ENCODE measurements at regions not wholly inside any gene's neighbourhood (a gene's known extent, or its start where the extent isn't known, plus 50 kb on each side); places are given as distances from the start of the nearest gene placed in this dataset.
A peak's percentile ranks its signal among the peaks of the same experiment; 100 is the strongest.

DNA sequence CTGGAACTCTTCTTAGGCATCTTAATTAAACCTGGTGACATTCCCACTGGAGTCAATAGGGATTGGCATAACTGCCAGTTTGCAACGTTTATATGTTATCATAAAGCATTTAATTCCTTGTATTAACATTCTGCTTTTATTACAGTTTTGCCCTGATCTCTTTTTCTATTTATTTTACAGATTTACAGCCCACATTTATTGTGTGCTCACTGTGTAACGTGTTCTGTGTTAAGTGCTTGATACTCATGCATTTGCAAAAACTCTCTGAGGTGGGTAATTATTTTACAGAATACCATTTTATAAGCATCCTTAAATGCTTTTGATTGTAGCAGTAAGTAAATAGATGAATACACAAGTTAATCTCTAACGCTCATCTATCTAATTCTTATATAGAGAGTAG lies 341.5 kb upstream of the FAR2 start:
- peaks cover 5% of the 10 kb centered on the region for H3K27me3 ChIP-seq (ENCODE audit: insufficient read depth, low read length, poor library complexity)
- H4K20me1 ChIP-seq (ENCODE audit: insufficient read depth, low read length) = no peaks in the 10 kb centered on the region
- ATAC-seq (ENCODE audit: insufficient read depth, low read depth) (no peak), DNase-seq (no peak)
- no peak for TF ChIP-seq EZH2 (IDR thresholded peaks at IDR 0.05; ENCODE audit: borderline replicate concordance, low read depth, low read length, severe bottlenecking)
- TF ChIP-seq, protein P1, sequence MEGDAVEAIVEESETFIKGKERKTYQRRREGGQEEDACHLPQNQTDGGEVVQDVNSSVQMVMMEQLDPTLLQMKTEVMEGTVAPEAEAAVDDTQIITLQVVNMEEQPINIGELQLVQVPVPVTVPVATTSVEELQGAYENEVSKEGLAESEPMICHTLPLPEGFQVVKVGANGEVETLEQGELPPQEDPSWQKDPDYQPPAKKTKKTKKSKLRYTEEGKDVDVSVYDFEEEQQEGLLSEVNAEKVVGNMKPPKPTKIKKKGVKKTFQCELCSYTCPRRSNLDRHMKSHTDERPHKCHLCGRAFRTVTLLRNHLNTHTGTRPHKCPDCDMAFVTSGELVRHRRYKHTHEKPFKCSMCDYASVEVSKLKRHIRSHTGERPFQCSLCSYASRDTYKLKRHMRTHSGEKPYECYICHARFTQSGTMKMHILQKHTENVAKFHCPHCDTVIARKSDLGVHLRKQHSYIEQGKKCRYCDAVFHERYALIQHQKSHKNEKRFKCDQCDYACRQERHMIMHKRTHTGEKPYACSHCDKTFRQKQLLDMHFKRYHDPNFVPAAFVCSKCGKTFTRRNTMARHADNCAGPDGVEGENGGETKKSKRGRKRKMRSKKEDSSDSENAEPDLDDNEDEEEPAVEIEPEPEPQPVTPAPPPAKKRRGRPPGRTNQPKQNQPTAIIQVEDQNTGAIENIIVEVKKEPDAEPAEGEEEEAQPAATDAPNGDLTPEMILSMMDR (IDR thresholded peaks at IDR 0.05; ENCODE audit: borderline replicate concordance, extremely low read depth, low read length, poor library complexity, severe bottlenecking) = no peak
- H3K9me3 ChIP-seq (ENCODE audit: insufficient read depth, low read length, severe bottlenecking) = no peaks in the 10 kb centered on the region
- no peak overlapping the region for H3K4me2 ChIP-seq (ENCODE audit: insufficient read depth, low read length)
- no peaks in the 10 kb centered on the region for H3K79me2 ChIP-seq (ENCODE audit: insufficient read depth, low read length)
- H3K9ac ChIP-seq (ENCODE audit: low read depth, low read length) = no peak overlapping the region
- no peaks in the 10 kb centered on the region for H3K4me1 ChIP-seq (ENCODE audit: insufficient read depth, low read length)
- H3K36me3 ChIP-seq (ENCODE audit: insufficient read depth, low read length) = no peaks in the 10 kb centered on the region
- no peak overlapping the region for H3K27ac ChIP-seq (ENCODE audit: low read length)
- H2AFZ ChIP-seq (ENCODE audit: low read depth, low read length) = no peak overlapping the region
- H3K4me3 ChIP-seq (ENCODE audit: low read depth in 1 of 2, low read length in 2 of 2) = no peak overlapping the region

DNA sequence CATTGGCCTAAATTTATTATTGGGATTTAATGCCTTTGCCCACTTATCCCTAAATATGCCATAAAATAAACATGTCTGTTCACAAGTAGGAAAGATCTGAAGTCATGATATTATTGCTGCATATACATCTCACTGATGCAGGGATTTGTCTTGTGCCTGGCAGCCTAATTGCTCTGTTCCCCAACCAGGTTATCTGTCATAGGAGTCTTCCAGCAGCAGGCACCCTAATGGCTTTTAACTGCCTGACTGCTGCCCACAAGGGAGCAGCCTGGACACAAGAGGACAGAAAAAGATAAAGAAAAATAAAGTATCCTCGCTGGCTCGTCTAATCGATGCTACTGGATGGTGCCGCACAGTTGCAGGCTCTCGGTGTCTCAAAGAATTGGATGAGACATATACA lies 337.6 kb upstream of the FAR2 start:
- ATAC-seq (ENCODE audit: insufficient read depth, low read depth) (no peak), DNase-seq (no peak)
- no peaks in the 10 kb centered on the region for H3K36me3 ChIP-seq (ENCODE audit: insufficient read depth, low read length)
- H2AFZ ChIP-seq (ENCODE audit: low read depth, low read length) = no peak overlapping the region
- no peaks in the 10 kb centered on the region for H4K20me1 ChIP-seq (ENCODE audit: insufficient read depth, low read length)
- TF ChIP-seq EZH2 (IDR thresholded peaks at IDR 0.05; ENCODE audit: borderline replicate concordance, low read depth, low read length, severe bottlenecking) = no peak
- TF ChIP-seq, protein P1 (IDR thresholded peaks at IDR 0.05; ENCODE audit: borderline replicate concordance, extremely low read depth, low read length, poor library complexity, severe bottlenecking) = no peak
- H3K4me1 ChIP-seq (ENCODE audit: insufficient read depth, low read length) = no peaks in the 10 kb centered on the region
- H3K4me2 ChIP-seq (ENCODE audit: insufficient read depth, low read length) = no peak overlapping the region
- H3K79me2 ChIP-seq (ENCODE audit: insufficient read depth, low read length) = no peaks in the 10 kb centered on the region
- H3K27ac ChIP-seq (ENCODE audit: low read length) = no peak overlapping the region
- H3K9ac ChIP-seq (ENCODE audit: low read depth, low read length) = no peak overlapping the region
- peaks cover 5% of the 10 kb centered on the region for H3K27me3 ChIP-seq (ENCODE audit: insufficient read depth, low read length, poor library complexity)
- no peak overlapping the region for H3K4me3 ChIP-seq (ENCODE audit: low read depth in 1 of 2, low read length in 2 of 2)
- no peaks in the 10 kb centered on the region for H3K9me3 ChIP-seq (ENCODE audit: insufficient read depth, low read length, severe bottlenecking)

DNA sequence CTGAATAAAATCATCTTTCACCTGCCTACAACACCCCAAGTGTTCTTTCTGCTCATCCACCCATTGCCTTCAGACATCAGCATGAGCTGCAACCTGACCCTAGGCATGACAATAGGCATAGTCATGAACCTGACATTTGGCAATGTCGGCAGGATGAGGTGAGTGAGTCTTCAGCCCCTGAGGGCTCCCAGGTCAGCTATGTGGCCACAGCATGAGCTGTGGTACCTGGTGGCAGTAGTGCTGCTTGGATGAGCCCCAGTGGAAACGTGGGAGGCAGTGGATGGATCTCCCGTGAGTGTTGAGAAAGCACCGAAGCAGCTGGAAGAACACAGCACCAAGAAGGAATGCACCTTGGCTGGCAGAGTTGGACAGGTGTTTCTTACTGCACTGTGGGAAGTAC lies 334.8 kb upstream of the FAR2 start:
- no peaks in the 10 kb centered on the region for H3K36me3 ChIP-seq (ENCODE audit: insufficient read depth, low read length)
- DNase-seq (no peak), ATAC-seq (ENCODE audit: insufficient read depth, low read depth) (no peak)
- no peak overlapping the region for H3K4me2 ChIP-seq (ENCODE audit: insufficient read depth, low read length)
- H3K4me1 ChIP-seq (ENCODE audit: insufficient read depth, low read length) = no peaks in the 10 kb centered on the region
- no peaks in the 10 kb centered on the region for H4K20me1 ChIP-seq (ENCODE audit: insufficient read depth, low read length)
- H3K4me3 ChIP-seq (ENCODE audit: low read depth in 1 of 2, low read length in 2 of 2) = no peak overlapping the region
- H3K27me3 ChIP-seq (ENCODE audit: insufficient read depth, low read length, poor library complexity) = no peaks in the 10 kb centered on the region
- H3K9me3 ChIP-seq (ENCODE audit: insufficient read depth, low read length, severe bottlenecking) = no peaks in the 10 kb centered on the region
- no peak overlapping the region for H3K27ac ChIP-seq (ENCODE audit: low read length)
- TF ChIP-seq, protein P1 (IDR thresholded peaks at IDR 0.05; ENCODE audit: borderline replicate concordance, extremely low read depth, low read length, poor library complexity, severe bottlenecking) = no peak
- no peak for TF ChIP-seq EZH2 (IDR thresholded peaks at IDR 0.05; ENCODE audit: borderline replicate concordance, low read depth, low read length, severe bottlenecking)
- H3K79me2 ChIP-seq (ENCODE audit: insufficient read depth, low read length) = no peaks in the 10 kb centered on the region
- no peak overlapping the region for H3K9ac ChIP-seq (ENCODE audit: low read depth, low read length)
- H2AFZ ChIP-seq (ENCODE audit: low read depth, low read length) = no peak overlapping the region

DNA sequence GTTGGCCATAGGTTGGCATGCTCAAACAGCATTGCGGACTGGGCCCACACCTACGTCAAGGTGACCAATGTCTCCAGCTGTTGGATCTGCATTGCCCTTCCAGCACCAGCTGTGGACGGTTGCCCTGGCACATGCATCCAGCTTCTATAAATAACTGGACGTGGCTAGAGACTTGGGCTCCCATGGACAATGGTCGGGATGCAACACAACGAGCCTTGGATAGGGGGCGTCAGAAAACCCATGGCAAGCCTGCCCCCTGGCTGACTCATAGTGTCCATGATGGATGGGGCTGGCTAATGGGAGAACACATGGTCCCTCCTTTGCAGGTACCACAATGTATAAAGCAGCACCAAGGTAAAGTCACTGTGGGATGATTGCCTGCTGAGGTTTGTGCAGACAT lies 331.6 kb upstream of the FAR2 start:
- Histone ChIP-seq H3K36me3 (ENCODE audit: insufficient read depth, low read length) (no peaks in the 10 kb centered on the region), H3K9me3 (ENCODE audit: insufficient read depth, low read length, severe bottlenecking) (no peaks in the 10 kb centered on the region), H3K4me2 (ENCODE audit: insufficient read depth, low read length) (no peak overlapping the region), H3K27me3 (ENCODE audit: insufficient read depth, low read length, poor library complexity) (peaks cover 4% of the 10 kb centered on the region), H3K4me1 (ENCODE audit: insufficient read depth, low read length) (no peaks in the 10 kb centered on the region), H4K20me1 (ENCODE audit: insufficient read depth, low read length) (no peaks in the 10 kb centered on the region), H2AFZ (ENCODE audit: low read depth, low read length) (no peak overlapping the region), H3K9ac (ENCODE audit: low read depth, low read length) (no peak overlapping the region), H3K79me2 (ENCODE audit: insufficient read depth, low read length) (no peaks in the 10 kb centered on the region), H3K4me3 (ENCODE audit: low read depth in 1 of 2, low read length in 2 of 2) (no peak overlapping the region), H3K27ac (ENCODE audit: low read length) (no peak overlapping the region)
- DNase-seq (no peak), ATAC-seq (ENCODE audit: insufficient read depth, low read depth) (no peak)
- TF ChIP-seq EZH2 (IDR thresholded peaks at IDR 0.05; ENCODE audit: borderline replicate concordance, low read depth, low read length, severe bottlenecking) = no peak
- TF ChIP-seq, protein P1 (IDR thresholded peaks at IDR 0.05; ENCODE audit: borderline replicate concordance, extremely low read depth, low read length, poor library complexity, severe bottlenecking) = peak; percentile 5
